Smooth muscle cell (in vitro differentiated cells): ENCODE measurements at regions not wholly inside any gene's neighbourhood (a gene's known extent, or its start where the extent isn't known, plus 50 kb on each side); places are given as distances from the start of the nearest gene placed in this dataset.

Experiments
- DNase-seq: peaks from one replicate; lab custom pipeline; 2025; ENCODE audit not compliant: unreplicated experiment; lab: John Stamatoyannopoulos, UW
- H2AFZ ChIP-seq: fragments of 200-600 bp; sonication (generic); 2 replicates; pipeline ENCODE4 v1.6.0; 2016; ENCODE audit warnings: antibody characterized with exemption, low read depth, mild to moderate bottlenecking
- H3F3A ChIP-seq: fragments of 200-600 bp; sonication (generic); 2 replicates; pipeline ENCODE4 v1.6.0; 2017; ENCODE audit warnings: antibody characterized with exemption, low read depth
- H3K27ac ChIP-seq: fragments of 200-600 bp; sonication (generic); 2 replicates; pipeline ENCODE4 v1.5.1; 2016; ENCODE audit warnings: low read depth, mild to moderate bottlenecking
- H3K27me3 ChIP-seq: fragments of 200-600 bp; sonication (generic); 2 replicates; pipeline ENCODE4 v1.6.1; 2016; ENCODE audit warnings: low read depth, mild to moderate bottlenecking
- H3K36me3 ChIP-seq: fragments of 200-600 bp; sonication (generic); 2 replicates; pipeline ENCODE4 v1.5.1; 2016; ENCODE audit warnings: low read depth
- H3K4me1 ChIP-seq: fragments of 200-600 bp; sonication (generic); 2 replicates; pipeline ENCODE4 v1.5.1; 2016; ENCODE audit warnings: low read depth
- H3K4me2 ChIP-seq: fragments of 200-600 bp; sonication (generic); 2 replicates; pipeline ENCODE4 v1.6.0; 2016; ENCODE audit warnings: mild to moderate bottlenecking
- H3K4me3 ChIP-seq: fragments of 200-600 bp; sonication (generic); 2 replicates; pipeline ENCODE4 v1.5.1; 2016; ENCODE audit warnings: mild to moderate bottlenecking
- H3K79me2 ChIP-seq: fragments of 200-600 bp; sonication (generic); 2 replicates; pipeline ENCODE4 v1.6.0; 2016; ENCODE audit warnings: low read depth, mild to moderate bottlenecking
- H3K9ac ChIP-seq: fragments of 200-600 bp; sonication (generic); 2 replicates; pipeline ENCODE4 v1.6.0; 2016; ENCODE audit warnings: low read depth
- H3K9me3 ChIP-seq: fragments of 200-600 bp; sonication (generic); replicated peaks from 2 replicates; pipeline ENCODE4 v1.5.1; 2016; ENCODE audit warnings: low read depth
- H4K20me1 ChIP-seq: fragments of 200-600 bp; sonication (generic); 2 replicates; pipeline ENCODE4 v1.6.0; 2016; ENCODE audit warnings: low read depth
- whole genome bisulfite sequencing: methylation state at CpG from one replicate; pipeline ENCODE4 v1.1.7; 2016; ENCODE audit warnings: low lambda C conversion rate; 5-methylcytosine and 5-hydroxymethylcytosine counted together
- TF ChIP-seq, protein P1 (sequence below): fragments of 200-600 bp; sonication (generic); IDR thresholded peaks from 2 replicates; pipeline ENCODE4 v1.5.1; 2017; ENCODE audit warnings: borderline replicate concordance, mild to moderate bottlenecking, antibody characterized with exemption; ENCODE audit not compliant: insufficient read depth, poor library complexity, severe bottlenecking

DNA sequence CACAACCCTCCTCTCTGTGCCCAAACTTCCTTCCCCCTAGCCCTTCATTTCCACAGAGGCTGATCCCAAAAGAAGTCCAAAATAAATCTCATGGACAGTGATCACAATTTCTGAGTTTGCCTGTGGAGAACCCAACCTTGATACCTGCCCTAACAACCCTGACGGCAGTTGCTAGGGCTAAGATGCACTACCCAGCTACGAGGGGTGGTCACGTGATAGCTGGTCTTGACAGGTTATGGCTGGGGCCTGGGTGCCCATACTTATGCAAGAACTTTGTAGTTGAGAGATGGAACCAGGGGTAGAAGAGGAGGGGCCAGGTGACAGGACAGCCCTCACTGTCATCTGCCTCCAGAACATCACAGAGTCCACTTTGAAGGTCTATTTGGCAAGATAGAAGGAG is 147.9 kb downstream of the AKAIN1 start:
- no peak overlapping the region for H3K4me3 ChIP-seq
- no peaks in the 10 kb centered on the region for H3K9me3 ChIP-seq
- H3K9ac ChIP-seq = no peak overlapping the region
- WGBS = 94% methylated on average over 3 of the region's 3 CpGs
- H4K20me1 ChIP-seq = no peaks in the 10 kb centered on the region
- no peak overlapping the region for H2AFZ ChIP-seq
- no peak overlapping the region for H3K27ac ChIP-seq
- TF ChIP-seq, protein P1, sequence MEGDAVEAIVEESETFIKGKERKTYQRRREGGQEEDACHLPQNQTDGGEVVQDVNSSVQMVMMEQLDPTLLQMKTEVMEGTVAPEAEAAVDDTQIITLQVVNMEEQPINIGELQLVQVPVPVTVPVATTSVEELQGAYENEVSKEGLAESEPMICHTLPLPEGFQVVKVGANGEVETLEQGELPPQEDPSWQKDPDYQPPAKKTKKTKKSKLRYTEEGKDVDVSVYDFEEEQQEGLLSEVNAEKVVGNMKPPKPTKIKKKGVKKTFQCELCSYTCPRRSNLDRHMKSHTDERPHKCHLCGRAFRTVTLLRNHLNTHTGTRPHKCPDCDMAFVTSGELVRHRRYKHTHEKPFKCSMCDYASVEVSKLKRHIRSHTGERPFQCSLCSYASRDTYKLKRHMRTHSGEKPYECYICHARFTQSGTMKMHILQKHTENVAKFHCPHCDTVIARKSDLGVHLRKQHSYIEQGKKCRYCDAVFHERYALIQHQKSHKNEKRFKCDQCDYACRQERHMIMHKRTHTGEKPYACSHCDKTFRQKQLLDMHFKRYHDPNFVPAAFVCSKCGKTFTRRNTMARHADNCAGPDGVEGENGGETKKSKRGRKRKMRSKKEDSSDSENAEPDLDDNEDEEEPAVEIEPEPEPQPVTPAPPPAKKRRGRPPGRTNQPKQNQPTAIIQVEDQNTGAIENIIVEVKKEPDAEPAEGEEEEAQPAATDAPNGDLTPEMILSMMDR = no peak
- H3K36me3 ChIP-seq = no peaks in the 10 kb centered on the region
- no peaks in the 10 kb centered on the region for H3K27me3 ChIP-seq
- DNase-seq = no peak
- no peaks in the 10 kb centered on the region for H3K79me2 ChIP-seq
- no peak overlapping the region for H3K4me2 ChIP-seq
- H3K4me1 ChIP-seq = no peaks in the 10 kb centered on the region
- H3F3A ChIP-seq = no peaks in the 10 kb centered on the region

DNA sequence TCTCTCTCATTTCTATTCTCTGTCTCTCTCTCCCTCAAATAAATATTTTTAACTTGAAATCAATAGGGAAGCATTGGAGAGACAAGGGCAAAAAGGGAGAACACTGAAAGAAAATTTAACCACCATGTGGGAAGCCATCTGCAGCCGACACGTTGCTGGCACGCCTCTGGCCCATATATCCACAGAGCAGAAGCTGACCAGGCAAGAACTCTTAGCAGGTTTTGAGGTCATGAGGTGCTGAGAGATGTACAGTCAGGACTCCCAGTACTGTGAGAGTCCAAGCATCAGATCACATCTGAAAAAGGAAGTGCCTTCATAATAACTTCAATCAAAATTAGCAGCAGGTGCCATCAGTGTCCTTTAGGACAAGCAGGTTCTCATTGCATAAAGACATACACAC is 156.6 kb downstream of the AKAIN1 start:
- H3K79me2 ChIP-seq = no peaks in the 10 kb centered on the region
- no peak overlapping the region for H3K4me2 ChIP-seq
- no peaks in the 10 kb centered on the region for H4K20me1 ChIP-seq
- peaks cover 8% of the 10 kb centered on the region for H3K4me1 ChIP-seq
- no peak overlapping the region for H3K27ac ChIP-seq
- H3K36me3 ChIP-seq = no peaks in the 10 kb centered on the region
- WGBS = 95% methylated on average over 3 of the region's 3 CpGs
- H3K27me3 ChIP-seq = peaks cover 5% of the 10 kb centered on the region
- no peaks in the 10 kb centered on the region for H3F3A ChIP-seq
- H3K4me3 ChIP-seq = no peak overlapping the region
- no peak overlapping the region for H3K9ac ChIP-seq
- TF ChIP-seq, protein P1 = no peak
- no peak overlapping the region for H2AFZ ChIP-seq
- no peak for DNase-seq
- H3K9me3 ChIP-seq = no peaks in the 10 kb centered on the region

DNA sequence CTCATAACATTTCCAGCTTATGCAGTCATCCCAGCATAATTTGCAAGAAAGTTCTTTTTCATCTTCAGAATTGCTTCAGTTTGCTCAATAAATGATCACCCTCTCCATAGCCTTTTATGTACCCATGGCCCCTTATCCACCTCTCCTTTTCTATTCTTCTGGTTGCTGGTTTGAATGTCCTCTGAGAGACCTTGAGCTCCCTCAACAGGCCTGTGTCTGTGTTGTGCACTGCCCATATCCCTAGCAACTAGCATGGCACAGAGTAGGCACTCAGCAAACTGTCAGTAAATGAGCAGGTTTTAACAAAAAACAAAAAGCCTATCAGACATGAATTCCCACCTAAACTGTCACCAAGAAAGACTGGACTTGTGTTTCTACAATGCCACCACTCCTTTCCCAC is 160.5 kb downstream of the AKAIN1 start:
- H3K27me3 ChIP-seq = peaks cover 5% of the 10 kb centered on the region
- H3F3A ChIP-seq = no peaks in the 10 kb centered on the region
- H4K20me1 ChIP-seq = no peaks in the 10 kb centered on the region
- DNase-seq = no peak
- H3K79me2 ChIP-seq = no peaks in the 10 kb centered on the region
- no peak overlapping the region for H3K9ac ChIP-seq
- H3K4me3 ChIP-seq = no peak overlapping the region
- TF ChIP-seq, protein P1 = no peak
- H3K27ac ChIP-seq = no peak overlapping the region
- H3K4me1 ChIP-seq = peaks cover 8% of the 10 kb centered on the region
- H2AFZ ChIP-seq = no peak overlapping the region
- H3K36me3 ChIP-seq = no peaks in the 10 kb centered on the region
- H3K9me3 ChIP-seq = no peaks in the 10 kb centered on the region
- no peak overlapping the region for H3K4me2 ChIP-seq

DNA sequence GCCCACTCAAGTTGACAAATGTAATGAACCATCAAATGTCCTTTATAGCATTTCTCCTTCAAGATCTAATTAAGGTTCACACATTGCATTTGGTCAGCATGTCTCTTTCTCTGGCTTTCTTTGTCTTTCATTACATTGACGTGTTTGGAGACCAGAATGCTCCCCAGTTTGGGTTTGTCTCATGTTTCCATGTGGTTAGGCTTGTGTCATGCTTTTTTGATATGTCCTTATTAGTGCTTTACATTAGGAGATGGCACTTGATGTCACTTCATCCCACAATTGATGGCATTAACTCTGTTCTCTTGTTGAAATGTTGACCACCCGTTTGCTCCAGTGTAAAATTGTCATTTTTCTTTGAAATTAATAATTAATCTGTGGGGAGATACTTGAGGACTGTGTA is 165.8 kb downstream of the AKAIN1 start:
- Histone ChIP-seq H3F3A (no peaks in the 10 kb centered on the region), H3K4me2 (no peak overlapping the region), H4K20me1 (no peaks in the 10 kb centered on the region), H3K27me3 (no peaks in the 10 kb centered on the region), H3K36me3 (no peaks in the 10 kb centered on the region), H3K9me3 (no peaks in the 10 kb centered on the region), H3K79me2 (no peaks in the 10 kb centered on the region), H3K9ac (no peak overlapping the region), H2AFZ (no peak overlapping the region), H3K27ac (no peak overlapping the region), H3K4me1 (no peaks in the 10 kb centered on the region), H3K4me3 (no peak overlapping the region)
- TF ChIP-seq, protein P1 = no peak
- no peak for DNase-seq
- 88% methylated on average over 2 of the region's 2 CpGs for WGBS
